HG02798 (cell line): ENCODE measurements at regions not wholly inside any gene's neighbourhood (a gene's known extent, or its start where the extent isn't known, plus 50 kb on each side); places are given as distances from the start of the nearest gene placed in this dataset.
"Not testable (repeated sequence)": the region's sequence is repeated elsewhere in the genome, so short reads cannot be mapped to it uniquely, and the experiment has no call there.

Experiments used
- ATAC-seq: cut with Tn5 transposase; IDR thresholded peaks from one replicate; pipeline ENCODE4 v1.9.1; 2021; ENCODE audit warnings: mild to moderate bottlenecking; ENCODE audit not compliant: unreplicated experiment, poor library complexity

- no peak for ATAC-seq
Measured at GRCh38 chr21:15932726-15933125, 202.9 kb downstream of the USP25 start.

GRCh38 chr21:15935530-15935929, 205.7 kb downstream of the USP25 start:
- ATAC-seq: no peak

- no peak for ATAC-seq
Measured at GRCh38 chr21:15943009-15943666, 213.4 kb downstream of the USP25 start.

GRCh38 chr21:15947677-15948076, 217.9 kb downstream of the USP25 start:
- no peak for ATAC-seq

GRCh38 chr21:15953551-15954116, 223.9 kb downstream of the USP25 start:
- ATAC-seq: no peak

GRCh38 chr21:15964236-15964855, 234.6 kb downstream of the USP25 start:
- no peak for ATAC-seq

- no peak for ATAC-seq
Measured at GRCh38 chr21:15966231-15966630, 236.4 kb downstream of the USP25 start.

- ATAC-seq: no peak
Measured at GRCh38 chr21:15966651-15967050, 236.9 kb downstream of the USP25 start.

- no peak for ATAC-seq
Measured at GRCh38 chr21:15967661-15968060, 237.9 kb downstream of the USP25 start.

GRCh38 chr21:15968776-15969310, 239.1 kb downstream of the USP25 start:
- no peak for ATAC-seq

- ATAC-seq: no peak
Measured at GRCh38 chr21:15976807-15977206, 247.0 kb downstream of the USP25 start.

- no peak for ATAC-seq
Measured at GRCh38 chr21:15978215-15978738, 248.5 kb downstream of the USP25 start.

- not testable (repeated sequence) for ATAC-seq
Measured at GRCh38 chr21:15979493-15979892, 249.7 kb downstream of the USP25 start.

GRCh38 chr21:15986277-15986676, 256.5 kb downstream of the USP25 start:
- ATAC-seq: no peak

- no peak for ATAC-seq
Measured at GRCh38 chr21:15992171-15992570, 262.4 kb downstream of the USP25 start.

GRCh38 chr21:15993951-15994350, 264.2 kb downstream of the USP25 start:
- no peak for ATAC-seq

GRCh38 chr21:15999741-16000140, 270.0 kb downstream of the USP25 start:
- no peak for ATAC-seq

GRCh38 chr21:16002874-16003466, 273.2 kb downstream of the USP25 start:
- no peak for ATAC-seq

- ATAC-seq: no peak
Measured at GRCh38 chr21:16004086-16004485, 274.3 kb downstream of the USP25 start.

GRCh38 chr21:16004523-16004922, 274.7 kb downstream of the USP25 start:
- ATAC-seq: no peak

- no peak for ATAC-seq
Measured at GRCh38 chr21:16005996-16006395, 276.2 kb downstream of the USP25 start.
